ENCODE measurements at regions not wholly inside any gene's neighbourhood (a gene's known extent, or its start where the extent isn't known, plus 50 kb on each side); places are given as distances from the start of the nearest gene placed in this dataset.

GRCh38 chrX:43314525-43314924 lies 341.6 kb upstream of the MAOA start:
- no peak for DNase-seq (ENCODE audit: low read depth in 2 of 2)
- no peak overlapping the region for H3K4me3 ChIP-seq (replicated peaks in 1 of 2; ENCODE audit: low read depth in 2 of 2, low read length in 2 of 2)
- TF ChIP-seq CTCF (IDR thresholded peaks at IDR 0.05; ENCODE audit: low read depth, low read length) = no peak

- TF ChIP-seq CTCF (IDR thresholded peaks at IDR 0.05; ENCODE audit: low read depth, low read length) = no peak
- no peak for DNase-seq (ENCODE audit: low read depth in 2 of 2)
Measured at GRCh38 chrX:43315622-43316021, 340.5 kb upstream of the MAOA start.

GRCh38 chrX:43316146-43316545 lies 340.0 kb upstream of the MAOA start:
- no peak for DNase-seq (ENCODE audit: low read depth in 2 of 2)
- no peak for TF ChIP-seq CTCF (IDR thresholded peaks at IDR 0.05; ENCODE audit: low read depth, low read length)
- no peak overlapping the region for H3K4me3 ChIP-seq (replicated peaks in 1 of 2; ENCODE audit: low read depth in 2 of 2, low read length in 2 of 2)

More at GRCh38 chrX:43315622-43316021, 340.5 kb upstream of the MAOA start:
- H3K4me3 ChIP-seq (replicated peaks in 1 of 2; ENCODE audit: low read depth in 2 of 2, low read length in 2 of 2) = no peak overlapping the region

GRCh38 chrX:43317378-43317777 lies 338.7 kb upstream of the MAOA start:
- DNase-seq (ENCODE audit: low read depth in 2 of 2) = no peak
- TF ChIP-seq CTCF (IDR thresholded peaks at IDR 0.05; ENCODE audit: low read depth, low read length) = no peak
- no peak overlapping the region for H3K4me3 ChIP-seq (replicated peaks in 1 of 2; ENCODE audit: low read depth in 2 of 2, low read length in 2 of 2)

GRCh38 chrX:43328358-43328946 lies 327.6 kb upstream of the MAOA start:
- DNase-seq (ENCODE audit: low read depth in 2 of 2) = no peak
- H3K4me3 ChIP-seq (replicated peaks in 1 of 2; ENCODE audit: low read depth in 2 of 2, low read length in 2 of 2) = no peak overlapping the region
- no peak for TF ChIP-seq CTCF (IDR thresholded peaks at IDR 0.05; ENCODE audit: low read depth, low read length)

GRCh38 chrX:43333543-43333942 lies 322.6 kb upstream of the MAOA start:
- no peak overlapping the region for H3K4me3 ChIP-seq (replicated peaks in 1 of 2; ENCODE audit: low read depth in 2 of 2, low read length in 2 of 2)
- DNase-seq (ENCODE audit: low read depth in 2 of 2) = peak; percentile 0
- no peak for TF ChIP-seq CTCF (IDR thresholded peaks at IDR 0.05; ENCODE audit: low read depth, low read length)

- TF ChIP-seq CTCF (IDR thresholded peaks at IDR 0.05; ENCODE audit: low read depth, low read length) = no peak
- H3K4me3 ChIP-seq (replicated peaks in 1 of 2; ENCODE audit: low read depth in 2 of 2, low read length in 2 of 2) = no peak overlapping the region
- no peak for DNase-seq (ENCODE audit: low read depth in 2 of 2)
Measured at GRCh38 chrX:43345166-43345565, 310.9 kb upstream of the MAOA start.

All from cardiac fibroblast (primary cell).